Gastrocnemius medialis (tissue), 4 donors: ENCODE measurements at regions not wholly inside any gene's neighbourhood (a gene's known extent, or its start where the extent isn't known, plus 50 kb on each side); places are given as distances from the start of the nearest gene placed in this dataset.
"Not testable (repeated sequence)": the region's sequence is repeated elsewhere in the genome, so short reads cannot be mapped to it uniquely, and the experiment has no call there.

Experiments used
- ATAC-seq, 2 donors: fragments of 150-250 bp; one replicate each; pipeline ENCODE4 v1.9.1; 2016
- DNase-seq, 2 donors: peaks; one replicate each; pipeline ENCODE4 v3.0.0-alpha.2; 2019
- H3K27ac ChIP-seq, 4 donors: fragments of 200-600 bp; sonication (generic); 1 replicate in 1 of 4; 2 replicates in 3 of 4; pipeline ENCODE4 v1.5.1; 2016 to 2018; ENCODE audit warnings: mild to moderate bottlenecking in 2 of 4, moderate library complexity in 1 of 4
- H3K27me3 ChIP-seq, 3 donors: fragments of 200-600 bp; sonication (generic) in 2 of 3; 1 replicate in 1 of 3; 2 replicates in 2 of 3; pipeline versions ENCODE4 v1.5.1 to v1.6.0; 2016 to 2019; ENCODE audit warnings: mild to moderate bottlenecking in 1 of 3, moderate library complexity in 1 of 3
- H3K36me3 ChIP-seq, 2 donors: fragments of 200-600 bp; sonication (generic) in 1 of 2; one replicate each; pipeline ENCODE4 v1.5.1; 2017 to 2018
- H3K4me1 ChIP-seq, 2 donors: fragments of 200-600 bp; sonication (generic) in 1 of 2; one replicate each; pipeline ENCODE4 v1.5.1; 2016 to 2017; ENCODE audit warnings: mild to moderate bottlenecking in 2 of 2
- H3K4me3 ChIP-seq, 4 donors: fragments of 200-600 bp; sonication (generic) in 3 of 4; 1 replicate in 1 of 4; 2 replicates in 3 of 4; pipeline ENCODE4 v1.5.1; 2016 to 2019; ENCODE audit warnings: mild to moderate bottlenecking in 2 of 4
- H3K9me3 ChIP-seq, 3 donors: fragments of 200-600 bp; sonication (generic) in 2 of 3; 1 replicate in 1 of 3; 2 replicates in 2 of 3; pipeline ENCODE4 v1.5.1; 2016 to 2019
- CTCF ChIP-seq, 5 experiments: fragments of 450-650 bp in 3 of 5; fragments of 200-600 bp in 2 of 5; sonication (generic) in 2 of 5; IDR thresholded peaks in 4 of 5; conservative IDR thresholded peaks in 1 of 5; 1 replicate in 4 of 5; 2 replicates in 1 of 5; pipeline ENCODE4 v1.5.1; 2016 to 2019; ENCODE audit warnings: antibody characterized with exemption in 5 of 5, mild to moderate bottlenecking in 3 of 5, moderate library complexity in 3 of 5
- POLR2A ChIP-seq, 2 donors: fragments of 450-650 bp; IDR thresholded peaks; one replicate each; pipeline ENCODE4 v1.6.1; 2017; ENCODE audit warnings: antibody characterized with exemption in 2 of 2, mild to moderate bottlenecking in 2 of 2, moderate library complexity in 2 of 2
- in situ Hi-C, 4 donors: fragments of 200-750 bp; cut with MboI; loops; one replicate each; pipeline versions ENCODE4 v1.15.0 to v1.8.0; 2017; ENCODE audit warnings: low sequenced_read_pairs in 4 of 4
- intact Hi-C: fragments of 100-400 bp; cut with DNase I; formaldehyde crosslinking; loops from one replicate; pipeline ENCODE4 v1.15.1; 2023; ENCODE audit warnings: low total_unique reads

GRCh38 chr13:27348461-27348860 is 76.0 kb upstream of the GTF3A start:
- no peak for ATAC-seq
- in situ Hi-C loops = no loop called here

GRCh38 chr13:27349458-27349857 is 75.0 kb upstream of the GTF3A start:
- DNase-seq (no peak), ATAC-seq (no peak)
- H3K36me3 ChIP-seq = no peaks in the 10 kb centered on the region
- no peaks in the 10 kb centered on the region for H3K4me1 ChIP-seq
- intact Hi-C loops = no loop called here
- no peak overlapping the region for H3K4me3 ChIP-seq
- TF ChIP-seq POLR2A (IDR thresholded peaks at IDR 0.05) (no peak), CTCF (IDR thresholded peaks at IDR 0.05 in 4 of 5, conservative IDR thresholded peaks at IDR 0.05 in 1 of 5) (no peak)
- H3K27me3 ChIP-seq = no peaks in the 10 kb centered on the region
- no peaks in the 10 kb centered on the region for H3K9me3 ChIP-seq
- in situ Hi-C loops = no loop called here
- H3K27ac ChIP-seq = no peak overlapping the region

More at GRCh38 chr13:27348461-27348860, 76.0 kb upstream of the GTF3A start:
- no peaks in the 10 kb centered on the region for H3K9me3 ChIP-seq
- no peaks in the 10 kb centered on the region for H3K27me3 ChIP-seq
- TF ChIP-seq CTCF (IDR thresholded peaks at IDR 0.05 in 4 of 5, conservative IDR thresholded peaks at IDR 0.05 in 1 of 5) (no peak), POLR2A (IDR thresholded peaks at IDR 0.05) (no peak)
- no peak overlapping the region for H3K27ac ChIP-seq
- H3K36me3 ChIP-seq = no peaks in the 10 kb centered on the region
- H3K4me3 ChIP-seq = no peak overlapping the region
- intact Hi-C loops = no loop called here
- no peak for DNase-seq
- no peaks in the 10 kb centered on the region for H3K4me1 ChIP-seq

- H3K4me1 ChIP-seq, H3K36me3 ChIP-seq, DNase-seq, H3K27ac ChIP-seq, H3K4me3 ChIP-seq, intact Hi-C loops, ATAC-seq, H3K9me3 ChIP-seq, H3K27me3 ChIP-seq: not testable (repeated sequence)
- in situ Hi-C loops = loop anchor here in 1 of 4 donors (10.0 kb wide), 1 partner anchor 366 kb away; no protein-coding TSS in a partner anchor
Observed at GRCh38 chr13:27350825-27351224, 73.6 kb upstream of the GTF3A start.

GRCh38 chr13:27352698-27353097 is 71.7 kb upstream of the GTF3A start:
- H3K4me1 ChIP-seq = no peaks in the 10 kb centered on the region
- no peak overlapping the region for H3K27ac ChIP-seq
- in situ Hi-C loops (loop anchor here in 1 of 4 donors (10.0 kb wide), 1 partner anchor 368 kb away; no protein-coding TSS in a partner anchor), intact Hi-C loops (no loop called here)
- no peak overlapping the region for H3K4me3 ChIP-seq
- no peak for DNase-seq
- no peaks in the 10 kb centered on the region for H3K9me3 ChIP-seq
- no peaks in the 10 kb centered on the region for H3K36me3 ChIP-seq
- no peaks in the 10 kb centered on the region for H3K27me3 ChIP-seq
- ATAC-seq = no peak
- TF ChIP-seq CTCF (IDR thresholded peaks at IDR 0.05 in 4 of 5, conservative IDR thresholded peaks at IDR 0.05 in 1 of 5) = no peak
- no peak for TF ChIP-seq POLR2A (IDR thresholded peaks at IDR 0.05)

- Histone ChIP-seq H3K4me3 (no peak overlapping the region), H3K4me1 (no peaks in the 10 kb centered on the region), H3K27me3 (no peaks in the 10 kb centered on the region), H3K27ac (no peak overlapping the region), H3K9me3 (no peaks in the 10 kb centered on the region), H3K36me3 (no peaks in the 10 kb centered on the region)
- no peak for TF ChIP-seq POLR2A (IDR thresholded peaks at IDR 0.05)
- TF ChIP-seq CTCF (IDR thresholded peaks at IDR 0.05 in 4 of 5, conservative IDR thresholded peaks at IDR 0.05 in 1 of 5) = no peak
- in situ Hi-C loops (loop anchor here in 1 of 4 donors (10.0 kb wide), 1 partner anchor 368 kb away; no protein-coding TSS in a partner anchor), intact Hi-C loops (no loop called here)
- DNase-seq = no peak
- no peak for ATAC-seq
Observed at GRCh38 chr13:27353166-27353583, 71.2 kb upstream of the GTF3A start.
